ENCODE measurements at regions not wholly inside any gene's neighbourhood (a gene's known extent, or its start where the extent isn't known, plus 50 kb on each side); places are given as distances from the start of the nearest gene placed in this dataset.

- H3K18ac ChIP-seq (ENCODE audit: insufficient read length, low read depth, low read length): no peak overlapping the region
- no peak overlapping the region for H4K5ac ChIP-seq (ENCODE audit: insufficient read length, low read depth, low read length)
- H3K56ac ChIP-seq (ENCODE audit: insufficient read length, low read depth, low read length): no peak overlapping the region
- H2BK20ac ChIP-seq (ENCODE audit: low read depth, low read length, poor library complexity, severe bottlenecking): no peak overlapping the region
- H3K9me3 ChIP-seq (ENCODE audit: control insufficient read depth, low read depth, low read length): no peaks in the 10 kb centered on the region
- H3K27me3 Mint-ChIP-seq (ENCODE audit: low read depth): no peaks in the 10 kb centered on the region; the same call in 1 of the 2 replicates
- H2BK15ac ChIP-seq (ENCODE audit: low read depth, low read length): no peak overlapping the region
- H3K27ac ChIP-seq (ENCODE audit: insufficient read length, low read depth, low read length): no peak overlapping the region
- H2AFZ ChIP-seq (ENCODE audit: low read length): no peak overlapping the region
- no peaks in the 10 kb centered on the region for H3K27me3 ChIP-seq (ENCODE audit: insufficient read depth, low read length)
- H4K20me1 ChIP-seq (ENCODE audit: control insufficient read depth, insufficient read depth, insufficient read length): no peaks in the 10 kb centered on the region
- no peak overlapping the region for H3K14ac ChIP-seq (ENCODE audit: insufficient read depth, low read length)
- H3T11ph ChIP-seq (ENCODE audit: low read length): no peak overlapping the region
- H3K36me3 Mint-ChIP-seq (ENCODE audit: insufficient read depth in 1 of 3, low read depth in 3 of 3): no peaks in the 10 kb centered on the region
- no peak overlapping the region for H3K4ac ChIP-seq (ENCODE audit: low read depth, low read length)
- H4K8ac ChIP-seq (replicated peaks; ENCODE audit: insufficient read length, low read depth, low read length): no peak overlapping the region
- H3K4me1 Mint-ChIP-seq: peaks cover 12 to 16% of the 10 kb centered on the region in 2 experiments
- no peak overlapping the region for H2BK120ac ChIP-seq (ENCODE audit: low read depth, low read length, poor library complexity, severe bottlenecking)
- no peak overlapping the region for H3K23ac ChIP-seq (ENCODE audit: insufficient read length, low read depth, low read length)
- no peaks in the 10 kb centered on the region for H3K9me3 Mint-ChIP-seq
- no CpG with 5 or more reads among the region's 3 CpGs for WGBS (ENCODE audit: extremely low coverage, insufficient read length, low lambda C conversion rate)
- H3K79me2 ChIP-seq (ENCODE audit: insufficient read depth, low read length): no peaks in the 10 kb centered on the region
- H3K79me1 ChIP-seq (ENCODE audit: insufficient read depth, low read depth, low read length, poor library complexity, severe bottlenecking): no peaks in the 10 kb centered on the region
- no peak overlapping the region for H2BK5ac ChIP-seq (ENCODE audit: insufficient read length, low read length)
- H3K23me2 ChIP-seq (ENCODE audit: insufficient read length, low read depth, low read length, poor library complexity, severe bottlenecking): no peaks in the 10 kb centered on the region
- no peak overlapping the region for H3K9ac ChIP-seq (ENCODE audit: extremely low read depth, insufficient read length, low read length)
- DNase-seq: no peak
- H2BK12ac ChIP-seq (ENCODE audit: insufficient read length, low read depth, low read length): no peak overlapping the region
- no peak for TF ChIP-seq CTCF (conservative IDR thresholded peaks at IDR 0.05)
- H3K4me2 ChIP-seq (ENCODE audit: insufficient read depth, insufficient read length, low read length): no peak overlapping the region
- no peak overlapping the region for H4K91ac ChIP-seq (ENCODE audit: insufficient read length, low read depth, low read length)
- H2AK5ac ChIP-seq (ENCODE audit: insufficient read length, low read length): no peak overlapping the region
- no peaks in the 10 kb centered on the region; the same call in 1 of the 2 replicates for H3K4me1 ChIP-seq (ENCODE audit: insufficient read depth, low read length)
- no peak overlapping the region for H3K4me3 Mint-ChIP-seq
- H3K27ac Mint-ChIP-seq: no peak overlapping the region
These were observed 74.0 kb upstream of the BCL11A start for GRCh38 chr2:60627412-60627811.

Measured in H9 (cell line).